ENCODE measurements at regions not wholly inside any gene's neighbourhood (a gene's known extent, or its start where the extent isn't known, plus 50 kb on each side); places are given as distances from the start of the nearest gene placed in this dataset.

DNA sequence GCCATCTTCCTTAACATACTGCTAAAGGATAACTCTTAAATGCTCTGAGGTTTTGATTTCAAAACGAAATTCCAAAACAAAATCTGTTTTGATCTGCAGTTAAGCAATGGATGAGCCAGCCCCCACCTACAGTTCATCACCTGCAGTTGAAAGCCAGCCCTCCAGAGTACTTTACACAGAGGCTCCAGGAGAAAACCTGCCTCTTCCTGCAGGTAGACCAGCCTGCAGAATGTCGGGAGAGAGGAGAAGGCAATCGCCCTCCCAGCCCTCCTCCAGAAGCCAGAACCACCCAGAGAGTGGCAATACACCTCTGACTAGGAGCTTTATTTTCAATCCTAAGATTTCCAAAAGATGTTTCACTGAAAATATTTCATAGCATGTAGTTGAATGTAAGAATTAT is 798.1 kb downstream of the GATA3 start:
- TF ChIP-seq, protein P1, sequence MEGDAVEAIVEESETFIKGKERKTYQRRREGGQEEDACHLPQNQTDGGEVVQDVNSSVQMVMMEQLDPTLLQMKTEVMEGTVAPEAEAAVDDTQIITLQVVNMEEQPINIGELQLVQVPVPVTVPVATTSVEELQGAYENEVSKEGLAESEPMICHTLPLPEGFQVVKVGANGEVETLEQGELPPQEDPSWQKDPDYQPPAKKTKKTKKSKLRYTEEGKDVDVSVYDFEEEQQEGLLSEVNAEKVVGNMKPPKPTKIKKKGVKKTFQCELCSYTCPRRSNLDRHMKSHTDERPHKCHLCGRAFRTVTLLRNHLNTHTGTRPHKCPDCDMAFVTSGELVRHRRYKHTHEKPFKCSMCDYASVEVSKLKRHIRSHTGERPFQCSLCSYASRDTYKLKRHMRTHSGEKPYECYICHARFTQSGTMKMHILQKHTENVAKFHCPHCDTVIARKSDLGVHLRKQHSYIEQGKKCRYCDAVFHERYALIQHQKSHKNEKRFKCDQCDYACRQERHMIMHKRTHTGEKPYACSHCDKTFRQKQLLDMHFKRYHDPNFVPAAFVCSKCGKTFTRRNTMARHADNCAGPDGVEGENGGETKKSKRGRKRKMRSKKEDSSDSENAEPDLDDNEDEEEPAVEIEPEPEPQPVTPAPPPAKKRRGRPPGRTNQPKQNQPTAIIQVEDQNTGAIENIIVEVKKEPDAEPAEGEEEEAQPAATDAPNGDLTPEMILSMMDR (IDR thresholded peaks at IDR 0.05; ENCODE audit: low read depth, low read length, missing input control): no peak
- TF ChIP-seq FOXA1 (IDR thresholded peaks at IDR 0.05): no peak
- TF ChIP-seq, protein P2, sequence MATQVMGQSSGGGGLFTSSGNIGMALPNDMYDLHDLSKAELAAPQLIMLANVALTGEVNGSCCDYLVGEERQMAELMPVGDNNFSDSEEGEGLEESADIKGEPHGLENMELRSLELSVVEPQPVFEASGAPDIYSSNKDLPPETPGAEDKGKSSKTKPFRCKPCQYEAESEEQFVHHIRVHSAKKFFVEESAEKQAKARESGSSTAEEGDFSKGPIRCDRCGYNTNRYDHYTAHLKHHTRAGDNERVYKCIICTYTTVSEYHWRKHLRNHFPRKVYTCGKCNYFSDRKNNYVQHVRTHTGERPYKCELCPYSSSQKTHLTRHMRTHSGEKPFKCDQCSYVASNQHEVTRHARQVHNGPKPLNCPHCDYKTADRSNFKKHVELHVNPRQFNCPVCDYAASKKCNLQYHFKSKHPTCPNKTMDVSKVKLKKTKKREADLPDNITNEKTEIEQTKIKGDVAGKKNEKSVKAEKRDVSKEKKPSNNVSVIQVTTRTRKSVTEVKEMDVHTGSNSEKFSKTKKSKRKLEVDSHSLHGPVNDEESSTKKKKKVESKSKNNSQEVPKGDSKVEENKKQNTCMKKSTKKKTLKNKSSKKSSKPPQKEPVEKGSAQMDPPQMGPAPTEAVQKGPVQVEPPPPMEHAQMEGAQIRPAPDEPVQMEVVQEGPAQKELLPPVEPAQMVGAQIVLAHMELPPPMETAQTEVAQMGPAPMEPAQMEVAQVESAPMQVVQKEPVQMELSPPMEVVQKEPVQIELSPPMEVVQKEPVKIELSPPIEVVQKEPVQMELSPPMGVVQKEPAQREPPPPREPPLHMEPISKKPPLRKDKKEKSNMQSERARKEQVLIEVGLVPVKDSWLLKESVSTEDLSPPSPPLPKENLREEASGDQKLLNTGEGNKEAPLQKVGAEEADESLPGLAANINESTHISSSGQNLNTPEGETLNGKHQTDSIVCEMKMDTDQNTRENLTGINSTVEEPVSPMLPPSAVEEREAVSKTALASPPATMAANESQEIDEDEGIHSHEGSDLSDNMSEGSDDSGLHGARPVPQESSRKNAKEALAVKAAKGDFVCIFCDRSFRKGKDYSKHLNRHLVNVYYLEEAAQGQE (IDR thresholded peaks at IDR 0.05): no peak
- TF ChIP-seq RXRA (IDR thresholded peaks at IDR 0.05): no peak
- no peak for TF ChIP-seq GABPA (IDR thresholded peaks at IDR 0.05 in 1 of 2, conservative IDR thresholded peaks at IDR 0.05 in 1 of 2)
- TF ChIP-seq JUND (IDR thresholded peaks at IDR 0.05): no peak
- TF ChIP-seq TAF1 (conservative IDR thresholded peaks at IDR 0.05): no peak
- no peak for TF ChIP-seq RAD21 (IDR thresholded peaks at IDR 0.05)
- TF ChIP-seq, protein P3, sequence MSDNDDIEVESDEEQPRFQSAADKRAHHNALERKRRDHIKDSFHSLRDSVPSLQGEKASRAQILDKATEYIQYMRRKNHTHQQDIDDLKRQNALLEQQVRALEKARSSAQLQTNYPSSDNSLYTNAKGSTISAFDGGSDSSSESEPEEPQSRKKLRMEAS (IDR thresholded peaks at IDR 0.05): no peak
